Mesothelial cell of epicardium (in vitro differentiated cells): ENCODE measurements at regions not wholly inside any gene's neighbourhood (a gene's known extent, or its start where the extent isn't known, plus 50 kb on each side); places are given as distances from the start of the nearest gene placed in this dataset. TPM values are rescaled to one million over a fixed set of nuclear protein-coding genes. Genes with fewer than 3 reads are reported as not detected.

Experiments used
- DNase-seq, 2 experiments: peaks; one replicate each; pipeline ENCODE4 v3.0.0; 2021; ENCODE audit warnings: low spot score in 2 of 2; ENCODE audit not compliant: unreplicated experiment in 2 of 2
- H3K27ac Mint-ChIP-seq: 2 replicates; pipeline ENCODE4 v1.8.0; 2021; ENCODE audit warnings: mixed read lengths
- H3K27me3 Mint-ChIP-seq: 2 replicates; pipeline ENCODE4 v1.8.0; 2021; ENCODE audit warnings: low read depth, mixed read lengths
- H3K36me3 Mint-ChIP-seq: 2 replicates; pipeline ENCODE4 v1.8.0; 2021; ENCODE audit warnings: mixed read lengths
- H3K4me1 Mint-ChIP-seq: 2 replicates; pipeline ENCODE4 v1.8.0; 2021; ENCODE audit warnings: mixed read lengths
- H3K4me3 Mint-ChIP-seq: 2 replicates; pipeline ENCODE4 v1.8.0; 2021; ENCODE audit warnings: mild to moderate bottlenecking, moderate library complexity, mixed read lengths
- H3K9me3 Mint-ChIP-seq: 2 replicates; pipeline ENCODE4 v1.8.0; 2021; ENCODE audit warnings: mixed read lengths
- microRNA-seq: library from miRNA; unstranded; fragments of <30 nt; microRNA quantifications from one replicate; pipeline ENCODE4 v1.2.0, GENCODE V29; 2021; ENCODE audit warnings: inconsistent platforms, mixed read lengths
- TF ChIP-seq, protein P1 (sequence below): fragments of 200-600 bp; sonication (generic); IDR thresholded peaks from one replicate; pipeline ENCODE4 v1.5.0; 2021; ENCODE audit warnings: antibody characterized with exemption; ENCODE audit not compliant: unreplicated experiment

DNA sequence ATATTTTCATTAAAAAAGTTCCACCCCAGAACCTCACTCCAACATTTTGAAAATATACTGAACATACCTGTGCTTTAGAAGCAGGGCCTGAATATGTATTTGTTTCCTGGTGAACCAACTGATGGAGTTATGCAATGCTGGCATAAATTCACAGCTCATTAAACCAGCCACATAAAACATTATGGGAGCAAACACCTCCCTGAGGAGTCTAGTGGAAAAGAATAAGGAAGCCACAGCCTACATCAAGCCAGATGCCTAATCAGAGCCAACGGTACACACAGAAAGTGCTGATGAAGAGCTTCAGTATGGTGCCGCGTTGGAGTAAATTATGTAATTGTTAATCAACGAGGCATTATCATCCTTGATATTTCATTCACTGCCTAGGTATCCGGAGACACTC, 199.5 kb downstream of the AJAP1 start:
- TF ChIP-seq, protein P1, sequence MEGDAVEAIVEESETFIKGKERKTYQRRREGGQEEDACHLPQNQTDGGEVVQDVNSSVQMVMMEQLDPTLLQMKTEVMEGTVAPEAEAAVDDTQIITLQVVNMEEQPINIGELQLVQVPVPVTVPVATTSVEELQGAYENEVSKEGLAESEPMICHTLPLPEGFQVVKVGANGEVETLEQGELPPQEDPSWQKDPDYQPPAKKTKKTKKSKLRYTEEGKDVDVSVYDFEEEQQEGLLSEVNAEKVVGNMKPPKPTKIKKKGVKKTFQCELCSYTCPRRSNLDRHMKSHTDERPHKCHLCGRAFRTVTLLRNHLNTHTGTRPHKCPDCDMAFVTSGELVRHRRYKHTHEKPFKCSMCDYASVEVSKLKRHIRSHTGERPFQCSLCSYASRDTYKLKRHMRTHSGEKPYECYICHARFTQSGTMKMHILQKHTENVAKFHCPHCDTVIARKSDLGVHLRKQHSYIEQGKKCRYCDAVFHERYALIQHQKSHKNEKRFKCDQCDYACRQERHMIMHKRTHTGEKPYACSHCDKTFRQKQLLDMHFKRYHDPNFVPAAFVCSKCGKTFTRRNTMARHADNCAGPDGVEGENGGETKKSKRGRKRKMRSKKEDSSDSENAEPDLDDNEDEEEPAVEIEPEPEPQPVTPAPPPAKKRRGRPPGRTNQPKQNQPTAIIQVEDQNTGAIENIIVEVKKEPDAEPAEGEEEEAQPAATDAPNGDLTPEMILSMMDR = no peak
- H3K4me3 Mint-ChIP-seq = no peak overlapping the region
- H3K27ac Mint-ChIP-seq = no peak overlapping the region
- peaks cover 15% of the 10 kb centered on the region for H3K9me3 Mint-ChIP-seq
- no peaks in the 10 kb centered on the region for H3K4me1 Mint-ChIP-seq
- no peak for DNase-seq
- no peaks in the 10 kb centered on the region for H3K27me3 Mint-ChIP-seq
- H3K36me3 Mint-ChIP-seq = no peaks in the 10 kb centered on the region

GRCh38 chr1:4851385-4852065, 197.1 kb downstream of the AJAP1 start:
- Mint-ChIP-seq H3K9me3 (peaks cover 5% of the 10 kb centered on the region), H3K4me3 (no peak overlapping the region), H3K36me3 (no peaks in the 10 kb centered on the region), H3K27ac (no peak overlapping the region), H3K4me1 (no peaks in the 10 kb centered on the region), H3K27me3 (peaks cover 3% of the 10 kb centered on the region)
- TF ChIP-seq, protein P1 = no peak
- no peak for DNase-seq

- DNase-seq = no peak
- Mint-ChIP-seq H3K4me1 (no peaks in the 10 kb centered on the region), H3K9me3 (no peaks in the 10 kb centered on the region), H3K4me3 (no peak overlapping the region), H3K27ac (no peak overlapping the region), H3K27me3 (peaks cover 3% of the 10 kb centered on the region), H3K36me3 (no peaks in the 10 kb centered on the region)
- TF ChIP-seq, protein P1 = no peak
Observed at GRCh38 chr1:4848431-4848830, 194.0 kb downstream of the AJAP1 start.

DNA sequence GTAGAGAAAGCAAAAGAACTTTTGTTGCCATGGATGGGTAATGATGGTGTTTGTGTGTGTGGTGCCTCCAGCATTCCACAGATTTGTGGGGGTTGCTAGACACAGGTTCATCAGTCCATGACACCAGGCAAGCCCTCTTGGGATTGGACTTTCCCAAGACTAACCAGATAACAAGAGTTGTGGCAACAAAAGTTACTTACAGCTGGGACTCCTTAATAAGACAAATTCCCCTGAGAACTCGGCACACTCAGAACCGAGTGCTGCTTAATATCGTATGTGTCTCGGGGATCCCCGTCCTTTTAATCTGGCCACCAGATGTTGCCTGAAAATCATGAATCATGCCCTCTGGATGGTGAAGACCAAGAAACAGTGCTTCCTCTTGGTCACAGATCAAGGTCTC, 193.3 kb downstream of the AJAP1 start:
- no peak overlapping the region for H3K4me3 Mint-ChIP-seq

More for the DNA sequence above, 193.3 kb downstream of the AJAP1 start:
- no peaks in the 10 kb centered on the region for H3K9me3 Mint-ChIP-seq
- TF ChIP-seq, protein P1 = no peak
- no peaks in the 10 kb centered on the region for H3K4me1 Mint-ChIP-seq
- H3K27ac Mint-ChIP-seq = no peak overlapping the region
- DNase-seq = no peak
- H3K36me3 Mint-ChIP-seq = no peaks in the 10 kb centered on the region
- peaks cover 3% of the 10 kb centered on the region for H3K27me3 Mint-ChIP-seq

Small RNAs in the stretch of these regions (microRNA-seq; reads per million reads assigned to microRNA genes)
- gene MIR4417 = not detected
